NCI-H1694 (cell line): ENCODE measurements at regions not wholly inside any gene's neighbourhood (a gene's known extent, or its start where the extent isn't known, plus 50 kb on each side); places are given as distances from the start of the nearest gene placed in this dataset.
"Not testable (repeated sequence)": the region's sequence is repeated elsewhere in the genome, so short reads cannot be mapped to it uniquely, and the experiment has no call there.

Experiments used
- DNase-seq: peaks from one replicate; lab custom pipeline; 2025; lab: John Stamatoyannopoulos, UW

DNA sequence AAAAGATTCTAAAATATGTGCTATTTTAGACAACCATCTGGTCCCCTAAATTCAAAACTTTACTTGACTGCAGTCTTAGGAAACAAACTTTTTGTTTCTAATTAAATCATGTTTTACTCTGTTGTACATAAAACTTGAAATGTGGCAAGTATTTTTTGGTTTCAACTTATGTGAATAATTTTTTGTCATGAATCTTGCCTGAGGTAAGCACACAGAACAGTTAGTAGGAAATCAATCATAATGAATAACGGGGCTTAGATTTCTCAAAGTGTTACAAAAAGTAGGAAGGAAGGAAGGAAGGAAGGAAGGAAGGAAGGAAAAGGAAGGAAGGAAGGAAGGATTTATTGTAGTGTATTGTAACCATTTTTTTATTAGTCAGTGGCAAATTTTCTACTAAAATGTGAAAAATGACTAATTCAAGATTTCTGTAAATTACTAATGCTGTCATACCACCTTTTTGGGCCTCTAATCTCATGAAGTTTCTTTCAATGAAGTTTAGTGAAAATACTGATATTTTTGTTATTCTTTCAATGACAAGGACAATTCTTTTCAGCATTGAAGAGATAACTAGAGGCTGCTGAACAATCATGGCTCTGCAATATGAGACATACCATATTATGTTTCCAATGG is 1689.2 kb downstream of the OTOL1 start:
- no peak for DNase-seq

DNA sequence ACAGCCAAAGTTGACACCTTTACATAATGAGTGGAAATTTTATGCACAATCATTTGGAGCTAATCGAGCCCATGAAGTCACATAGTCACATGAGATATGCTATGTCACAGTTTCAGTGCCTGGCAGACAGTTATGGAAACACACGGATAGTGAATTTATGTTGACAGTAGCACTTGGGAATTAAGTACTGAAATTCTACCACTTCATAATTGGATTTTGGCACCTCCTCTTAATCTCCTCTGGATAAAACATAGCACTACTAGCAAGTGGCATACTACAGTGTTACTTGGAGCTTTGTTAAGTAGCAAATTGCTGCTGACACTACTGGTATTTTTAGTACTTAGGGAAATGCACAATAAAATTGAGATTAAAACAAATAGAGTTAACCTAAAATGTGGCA is 1679.4 kb downstream of the OTOL1 start:
- DNase-seq = no peak

DNA sequence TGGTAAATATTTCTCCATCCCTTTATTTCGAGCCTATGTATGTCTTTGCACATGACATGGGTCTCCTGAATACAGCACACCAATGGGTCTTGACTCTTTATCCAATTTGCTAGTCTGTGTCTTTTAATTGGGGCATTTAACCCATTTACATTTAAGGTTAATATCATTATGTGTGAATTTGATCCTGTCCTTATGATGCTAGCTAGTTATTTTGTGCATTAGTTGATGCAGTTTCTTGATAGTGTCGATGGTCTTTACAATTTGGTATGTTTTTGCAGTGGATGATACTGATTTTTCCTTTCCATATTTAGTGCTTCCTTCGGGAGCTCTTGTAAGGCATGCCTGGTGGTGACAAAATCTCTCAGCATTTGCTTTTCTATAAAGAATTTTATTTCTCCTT is 1675.9 kb downstream of the OTOL1 start:
- DNase-seq = not testable (repeated sequence)

DNA sequence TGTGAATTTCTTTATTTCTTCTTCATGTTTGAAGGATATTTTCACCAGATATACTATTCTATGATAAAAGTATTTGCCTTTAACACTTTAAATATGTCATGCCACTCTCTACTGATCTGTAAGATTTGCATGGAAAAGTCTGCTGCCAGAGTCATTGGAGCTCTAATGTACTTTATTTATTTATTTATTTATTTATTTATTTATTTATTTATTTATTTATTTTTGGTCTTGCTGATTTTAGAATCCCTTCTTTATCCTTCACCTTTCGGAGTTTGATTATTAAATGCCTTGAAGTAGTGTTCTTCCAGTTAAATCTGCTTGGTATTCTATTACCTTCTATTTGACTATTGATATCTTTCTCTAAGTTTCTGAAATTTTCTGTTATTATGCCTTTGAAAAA is 1669.6 kb downstream of the OTOL1 start:
- DNase-seq = no peak

DNA sequence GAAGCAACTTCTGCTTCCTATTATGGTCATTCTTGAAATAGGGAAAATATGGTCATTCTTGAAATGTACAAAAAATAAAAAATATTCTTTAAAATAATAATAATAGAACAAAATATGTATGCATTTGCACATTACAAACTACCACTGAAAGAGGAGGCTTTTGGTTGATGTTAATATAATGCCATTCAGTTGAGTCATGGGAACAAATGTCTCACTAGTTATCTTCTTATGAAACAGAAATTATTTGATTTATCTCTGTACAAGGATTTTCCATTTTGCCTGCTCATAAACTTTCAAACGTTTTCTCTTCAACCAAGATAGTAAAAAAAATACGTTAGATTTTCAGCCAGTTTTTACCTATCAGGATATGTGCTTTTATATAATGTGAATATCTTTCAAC is 1662.7 kb downstream of the OTOL1 start:
- DNase-seq = no peak

DNA sequence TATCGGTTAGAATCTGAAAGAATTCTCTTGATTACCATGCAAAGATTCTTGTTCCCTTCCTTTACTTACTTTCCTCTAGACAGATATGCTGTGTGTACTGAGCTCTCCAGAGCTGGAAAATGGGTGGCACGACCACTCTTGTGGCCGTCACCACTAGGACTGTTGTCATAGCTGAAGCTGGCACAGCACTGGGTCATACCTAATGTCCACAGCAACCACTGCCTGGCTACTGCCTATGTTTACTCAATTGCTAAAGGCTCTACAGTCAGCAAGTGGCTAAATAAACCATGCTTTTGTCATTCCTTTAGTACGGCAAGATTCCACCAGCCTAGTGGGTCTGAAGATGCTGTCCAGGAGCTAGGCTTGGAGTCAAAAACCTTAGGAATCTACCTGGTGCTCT is 1643.0 kb downstream of the OTOL1 start:
- no peak for DNase-seq

DNA sequence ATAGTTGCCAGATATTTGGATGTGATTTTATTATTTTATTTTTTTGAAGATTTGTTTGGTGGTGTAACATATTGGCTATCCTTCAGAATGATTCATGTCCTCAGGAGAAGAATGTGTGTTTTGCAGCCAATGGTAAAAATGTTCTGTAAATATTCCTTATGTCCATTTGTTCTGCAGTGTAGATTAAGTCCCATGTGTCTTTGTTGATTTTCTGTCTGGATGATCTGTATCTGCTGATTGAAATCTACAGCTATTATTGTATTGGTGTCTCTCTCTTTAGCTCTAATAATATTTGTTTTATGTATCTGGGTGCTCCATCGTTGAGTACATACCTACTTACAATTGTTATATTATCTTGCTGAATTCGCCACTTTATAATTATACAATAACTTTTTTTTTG is 1641.7 kb downstream of the OTOL1 start:
- DNase-seq = no peak

DNA sequence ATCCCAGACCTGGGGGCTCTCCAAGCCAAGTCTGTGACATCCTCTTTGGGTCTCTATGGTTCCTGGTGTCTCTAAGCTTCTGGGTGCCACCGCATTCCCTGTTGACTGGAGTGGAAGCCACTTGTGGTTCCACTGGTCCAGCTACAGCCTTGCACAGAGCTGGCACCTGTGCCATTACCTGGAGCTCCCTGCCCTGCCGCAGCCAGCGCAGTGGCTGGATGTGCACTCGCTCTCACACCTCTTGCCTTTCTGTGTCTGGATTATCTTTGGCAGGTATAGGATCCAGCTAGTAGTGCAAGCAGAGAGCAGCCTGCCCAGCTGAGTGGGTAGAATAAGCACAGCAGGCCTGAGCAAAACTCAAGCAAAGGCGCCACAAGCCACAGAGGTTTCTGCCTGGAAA is 1635.5 kb downstream of the OTOL1 start:
- no peak for DNase-seq

DNA sequence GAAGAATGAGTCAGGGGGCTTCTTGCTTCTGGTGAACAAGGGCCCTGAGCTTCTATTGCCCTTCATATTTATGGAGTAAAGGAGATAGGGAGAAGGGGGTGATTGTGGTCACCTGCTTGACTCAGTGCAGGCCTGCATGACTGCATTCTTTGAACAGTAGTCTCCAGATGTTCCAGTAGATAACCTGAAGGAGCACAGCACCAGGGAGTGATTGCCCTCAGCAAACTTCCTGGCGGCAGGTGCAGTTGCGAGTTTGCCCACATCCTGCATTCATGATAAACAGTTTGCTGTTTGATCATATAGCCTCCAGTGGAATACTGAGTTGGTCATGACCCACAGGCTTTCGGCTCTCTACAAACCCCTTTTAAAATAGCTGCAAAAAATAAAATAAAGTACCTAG is 1632.7 kb downstream of the OTOL1 start:
- DNase-seq = no peak

DNA sequence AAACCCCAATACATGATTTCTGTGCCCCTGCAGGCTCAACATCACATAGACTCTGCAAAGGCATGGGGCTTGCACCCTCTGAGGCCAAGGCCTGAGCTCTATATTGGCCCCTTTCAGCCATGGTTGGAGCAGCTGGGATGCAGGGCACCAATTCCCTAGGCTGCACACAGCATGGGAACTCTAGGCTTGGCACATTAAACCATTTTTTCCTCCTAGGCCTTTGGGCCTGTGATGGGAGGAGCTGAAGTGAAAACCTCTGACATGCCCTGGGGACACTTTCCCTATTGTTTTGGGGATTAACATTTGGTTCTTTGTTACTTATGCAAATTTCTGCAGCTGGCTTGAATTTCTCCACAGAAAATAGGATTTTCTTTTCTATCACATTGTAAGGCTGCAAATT is 1629.5 kb downstream of the OTOL1 start:
- DNase-seq = no peak
